ENCODE measurements at regions not wholly inside any gene's neighbourhood (a gene's known extent, or its start where the extent isn't known, plus 50 kb on each side); places are given as distances from the start of the nearest gene placed in this dataset.
"Not testable (repeated sequence)": the region's sequence is repeated elsewhere in the genome, so short reads cannot be mapped to it uniquely, and the experiment has no call there.

DNA sequence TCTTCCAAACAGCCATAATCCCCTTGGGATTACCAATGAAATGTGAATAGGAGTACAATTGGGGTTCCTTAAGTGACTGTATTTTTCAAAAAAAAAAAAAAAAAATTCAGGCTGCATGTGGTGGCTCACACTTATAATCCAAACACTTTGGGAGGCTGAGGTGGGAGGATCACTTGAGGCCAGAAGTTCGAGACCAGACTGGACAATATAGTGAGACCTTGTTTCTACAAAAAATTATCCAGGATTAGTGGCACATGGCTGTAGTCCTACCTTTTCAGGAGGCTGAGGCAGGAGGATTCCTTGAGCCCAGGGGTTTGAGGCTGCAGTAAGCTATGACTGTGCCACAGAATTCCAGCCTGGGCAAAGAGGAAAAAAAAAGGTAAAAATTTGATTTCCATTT is 189.6 kb upstream of the GATA6 start:
- no peak overlapping the region for H3K4me3 Mint-ChIP-seq
- H3K9me3 Mint-ChIP-seq: peaks cover 7% of the 10 kb centered on the region
- H3K27ac Mint-ChIP-seq: peak overlapping the region in 1 of 3 experiments; percentile 45
- TF ChIP-seq, protein P1, sequence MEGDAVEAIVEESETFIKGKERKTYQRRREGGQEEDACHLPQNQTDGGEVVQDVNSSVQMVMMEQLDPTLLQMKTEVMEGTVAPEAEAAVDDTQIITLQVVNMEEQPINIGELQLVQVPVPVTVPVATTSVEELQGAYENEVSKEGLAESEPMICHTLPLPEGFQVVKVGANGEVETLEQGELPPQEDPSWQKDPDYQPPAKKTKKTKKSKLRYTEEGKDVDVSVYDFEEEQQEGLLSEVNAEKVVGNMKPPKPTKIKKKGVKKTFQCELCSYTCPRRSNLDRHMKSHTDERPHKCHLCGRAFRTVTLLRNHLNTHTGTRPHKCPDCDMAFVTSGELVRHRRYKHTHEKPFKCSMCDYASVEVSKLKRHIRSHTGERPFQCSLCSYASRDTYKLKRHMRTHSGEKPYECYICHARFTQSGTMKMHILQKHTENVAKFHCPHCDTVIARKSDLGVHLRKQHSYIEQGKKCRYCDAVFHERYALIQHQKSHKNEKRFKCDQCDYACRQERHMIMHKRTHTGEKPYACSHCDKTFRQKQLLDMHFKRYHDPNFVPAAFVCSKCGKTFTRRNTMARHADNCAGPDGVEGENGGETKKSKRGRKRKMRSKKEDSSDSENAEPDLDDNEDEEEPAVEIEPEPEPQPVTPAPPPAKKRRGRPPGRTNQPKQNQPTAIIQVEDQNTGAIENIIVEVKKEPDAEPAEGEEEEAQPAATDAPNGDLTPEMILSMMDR (IDR thresholded peaks at IDR 0.05; ENCODE audit: unreplicated experiment in 3 of 3): no peak
- no peaks in the 10 kb centered on the region for H3K36me3 Mint-ChIP-seq (ENCODE audit: low read depth)
- H3K27me3 Mint-ChIP-seq (ENCODE audit: low read depth): peaks cover 17% of the 10 kb centered on the region
- peaks cover 18% of the 10 kb centered on the region for H3K4me1 Mint-ChIP-seq

DNA sequence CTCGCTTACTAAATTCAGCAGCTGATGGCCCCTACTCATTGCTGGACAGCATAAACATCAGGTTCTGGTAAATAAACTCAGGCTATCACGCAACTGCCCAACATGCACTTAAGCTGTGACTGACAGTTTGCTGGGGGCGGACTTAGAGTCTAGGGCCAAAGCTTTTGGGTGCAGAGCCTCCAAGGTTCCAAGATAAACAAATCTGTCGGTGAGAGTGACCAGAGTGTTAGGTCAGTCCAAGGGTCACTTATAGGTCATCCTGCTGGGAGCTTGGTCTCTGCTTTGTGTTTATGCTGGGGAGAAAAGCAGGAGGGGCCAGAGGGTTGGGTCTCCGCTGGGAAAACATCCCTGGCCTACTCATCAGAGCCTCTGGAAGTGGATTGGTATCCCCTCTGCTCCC is 188.6 kb upstream of the GATA6 start:
- TF ChIP-seq, protein P1 (IDR thresholded peaks at IDR 0.05; ENCODE audit: unreplicated experiment in 3 of 3): no peak
- peaks cover 17% of the 10 kb centered on the region for H3K27me3 Mint-ChIP-seq (ENCODE audit: low read depth)

DNA sequence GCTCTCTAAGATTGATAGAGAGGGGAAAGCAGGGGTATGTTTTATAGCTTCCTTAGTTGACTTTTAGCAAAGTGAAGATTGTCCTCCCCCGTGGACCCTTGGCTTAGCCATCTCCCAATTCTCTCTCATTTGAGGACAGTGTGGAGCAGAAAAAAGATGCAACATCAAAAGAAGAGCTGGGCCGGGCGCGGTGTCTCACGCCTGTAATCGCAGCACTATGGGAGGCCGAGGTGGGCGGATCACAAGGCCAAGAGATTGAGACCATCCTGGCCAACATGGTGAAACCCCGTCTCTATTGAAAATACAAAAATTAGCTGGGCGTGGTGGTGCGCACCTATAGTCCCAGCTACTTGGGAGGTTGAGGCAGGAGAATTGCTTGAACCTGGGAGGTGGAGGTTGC is 187.9 kb upstream of the GATA6 start:
- H3K27me3 Mint-ChIP-seq (ENCODE audit: low read depth): peaks cover 17% of the 10 kb centered on the region

More for the DNA sequence above, 188.6 kb upstream of the GATA6 start:
- peak overlapping the region in 1 of 3 experiments; percentile 40 for H3K27ac Mint-ChIP-seq
- no peak overlapping the region for H3K4me3 Mint-ChIP-seq
- peaks cover 18% of the 10 kb centered on the region for H3K4me1 Mint-ChIP-seq
- H3K9me3 Mint-ChIP-seq: peaks cover 7% of the 10 kb centered on the region
- H3K36me3 Mint-ChIP-seq (ENCODE audit: low read depth): no peaks in the 10 kb centered on the region

DNA sequence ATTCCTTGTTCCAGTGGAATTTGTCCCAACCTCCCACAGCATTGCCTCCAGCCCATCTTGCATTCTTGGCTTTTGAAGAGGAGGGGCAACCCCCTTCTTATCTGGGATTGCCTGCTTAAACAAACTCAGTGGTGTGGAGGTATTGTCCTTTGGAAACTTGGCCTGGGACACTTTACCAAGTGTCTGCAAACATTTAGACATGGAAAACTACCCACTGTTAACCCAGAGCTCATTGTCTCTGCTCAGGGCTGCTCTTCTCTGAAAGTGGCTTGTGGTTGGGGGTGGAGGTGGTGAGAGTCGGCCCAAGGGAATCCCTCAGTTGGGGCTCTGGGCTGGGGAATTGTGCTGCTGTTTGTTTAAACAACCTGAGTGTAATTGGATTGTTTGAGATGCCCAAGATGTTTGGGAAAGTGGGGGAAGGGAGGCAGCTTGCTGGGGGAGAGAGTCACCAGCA is 178.3 kb upstream of the GATA6 start:
- Mint-ChIP-seq H3K9me3 (no peaks in the 10 kb centered on the region), H3K27ac (peak overlapping the region in 1 of 3 experiments; percentile 64), H3K4me1 (peaks cover 3% of the 10 kb centered on the region), H3K4me3 (no peak overlapping the region), H3K36me3 (ENCODE audit: low read depth) (no peaks in the 10 kb centered on the region), H3K27me3 (ENCODE audit: low read depth) (peaks cover 4% of the 10 kb centered on the region)
- TF ChIP-seq, protein P1 (IDR thresholded peaks at IDR 0.05; ENCODE audit: unreplicated experiment in 3 of 3): no peak

More for the DNA sequence above, 187.9 kb upstream of the GATA6 start:
- not testable (repeated sequence) for H3K27ac Mint-ChIP-seq; H3K36me3 Mint-ChIP-seq (ENCODE audit: low read depth); H3K9me3 Mint-ChIP-seq; H3K4me3 Mint-ChIP-seq
- peaks cover 15% of the 10 kb centered on the region for H3K4me1 Mint-ChIP-seq

DNA sequence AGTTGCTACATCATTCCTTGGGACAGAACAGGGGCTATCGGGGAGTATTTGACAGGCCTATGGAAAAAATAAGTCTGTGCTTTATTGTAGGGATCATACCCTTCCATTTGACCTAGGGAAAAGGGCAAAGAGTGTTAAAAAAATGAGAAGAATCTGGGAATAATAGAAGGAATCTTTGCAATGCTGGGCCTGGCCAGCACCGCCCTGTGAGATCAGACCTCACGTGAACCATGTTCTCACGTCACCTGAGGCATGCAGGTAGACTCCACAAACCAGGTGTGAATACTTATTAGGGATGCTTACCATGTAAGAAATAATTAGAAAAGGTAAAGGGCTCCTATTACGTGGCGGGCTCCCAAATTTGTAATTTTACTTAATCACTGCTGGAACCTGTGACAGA is 177.5 kb upstream of the GATA6 start:
- H3K27me3 Mint-ChIP-seq (ENCODE audit: low read depth): peaks cover 4% of the 10 kb centered on the region
- H3K9me3 Mint-ChIP-seq: no peaks in the 10 kb centered on the region
- peak overlapping the region in 1 of 3 experiments; percentile 64 for H3K27ac Mint-ChIP-seq
- TF ChIP-seq, protein P1 (IDR thresholded peaks at IDR 0.05; ENCODE audit: unreplicated experiment in 3 of 3): no peak
- H3K4me1 Mint-ChIP-seq: peaks cover 7% of the 10 kb centered on the region
- H3K36me3 Mint-ChIP-seq (ENCODE audit: low read depth): no peaks in the 10 kb centered on the region
- no peak overlapping the region for H3K4me3 Mint-ChIP-seq

DNA sequence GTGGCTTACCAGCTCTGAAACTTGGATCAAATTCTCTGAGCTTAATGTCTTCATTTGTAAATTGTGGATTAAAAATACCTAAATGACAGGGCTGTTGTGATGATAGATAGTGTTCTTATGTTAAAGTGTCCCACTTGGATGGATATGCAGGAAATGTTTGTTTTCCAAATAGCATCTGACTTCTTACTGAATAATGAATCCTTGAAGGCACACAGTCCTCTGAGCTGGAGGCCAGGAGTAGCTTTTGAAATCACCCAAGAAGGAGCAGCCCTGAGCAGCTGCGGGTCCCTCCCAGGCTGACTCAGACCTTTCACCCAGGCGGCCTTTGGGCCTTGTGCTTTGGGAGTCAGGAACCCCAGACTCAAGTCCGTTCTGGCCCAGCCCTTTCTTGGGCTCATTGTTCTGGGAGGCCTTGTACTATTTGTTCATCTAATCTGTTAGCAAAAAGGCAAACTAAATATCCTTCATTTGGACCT is 173.0 kb upstream of the GATA6 start:
- H3K27me3 Mint-ChIP-seq (ENCODE audit: low read depth): peaks cover under 1% of the 10 kb centered on the region
- peaks cover 31% of the 10 kb centered on the region for H3K4me1 Mint-ChIP-seq
- no peak overlapping the region for H3K4me3 Mint-ChIP-seq
- TF ChIP-seq, protein P1 (IDR thresholded peaks at IDR 0.05; ENCODE audit: unreplicated experiment in 3 of 3): no peak
- H3K27ac Mint-ChIP-seq: peak overlapping the region; percentile 28 to 55 (median 39)
- no peaks in the 10 kb centered on the region for H3K9me3 Mint-ChIP-seq
- H3K36me3 Mint-ChIP-seq (ENCODE audit: low read depth): no peaks in the 10 kb centered on the region
